Gastrocnemius medialis (tissue), 4 donors: ENCODE measurements at regions not wholly inside any gene's neighbourhood (a gene's known extent, or its start where the extent isn't known, plus 50 kb on each side); places are given as distances from the start of the nearest gene placed in this dataset.

Experiments used
- POLR2A ChIP-seq, 2 donors: fragments of 450-650 bp; IDR thresholded peaks; one replicate each; pipeline ENCODE4 v1.6.1; 2017; ENCODE audit warnings: antibody characterized with exemption in 2 of 2, mild to moderate bottlenecking in 2 of 2, moderate library complexity in 2 of 2
- TF ChIP-seq, protein P1 (sequence below), 5 experiments: fragments of 450-650 bp in 3 of 5; fragments of 200-600 bp in 2 of 5; sonication (generic) in 2 of 5; IDR thresholded peaks in 4 of 5; conservative IDR thresholded peaks in 1 of 5; 1 replicate in 4 of 5; 2 replicates in 1 of 5; pipeline ENCODE4 v1.5.1; 2016 to 2019; ENCODE audit warnings: antibody characterized with exemption in 5 of 5, mild to moderate bottlenecking in 3 of 5, moderate library complexity in 3 of 5

DNA sequence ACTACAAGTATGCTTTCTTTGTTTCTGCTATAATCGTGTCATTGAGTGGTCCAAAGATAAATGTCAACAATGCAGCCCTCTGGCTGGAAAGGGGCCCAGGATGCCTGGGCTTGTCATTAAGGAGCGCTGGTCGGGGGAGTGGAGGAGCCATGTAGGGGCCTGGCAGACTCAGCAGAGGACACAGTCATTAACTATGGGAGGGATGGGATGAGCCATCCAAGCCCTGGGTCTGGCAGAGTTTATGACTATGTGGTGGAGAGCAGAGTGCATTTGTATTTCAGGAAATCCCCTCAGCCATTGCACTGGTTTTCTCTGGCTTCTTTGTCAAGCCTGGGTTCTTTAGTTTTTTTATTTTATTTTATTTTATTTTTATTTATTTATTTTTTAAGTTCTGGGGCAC is 243.1 kb downstream of the C12orf75 start:
- TF ChIP-seq, protein P1, sequence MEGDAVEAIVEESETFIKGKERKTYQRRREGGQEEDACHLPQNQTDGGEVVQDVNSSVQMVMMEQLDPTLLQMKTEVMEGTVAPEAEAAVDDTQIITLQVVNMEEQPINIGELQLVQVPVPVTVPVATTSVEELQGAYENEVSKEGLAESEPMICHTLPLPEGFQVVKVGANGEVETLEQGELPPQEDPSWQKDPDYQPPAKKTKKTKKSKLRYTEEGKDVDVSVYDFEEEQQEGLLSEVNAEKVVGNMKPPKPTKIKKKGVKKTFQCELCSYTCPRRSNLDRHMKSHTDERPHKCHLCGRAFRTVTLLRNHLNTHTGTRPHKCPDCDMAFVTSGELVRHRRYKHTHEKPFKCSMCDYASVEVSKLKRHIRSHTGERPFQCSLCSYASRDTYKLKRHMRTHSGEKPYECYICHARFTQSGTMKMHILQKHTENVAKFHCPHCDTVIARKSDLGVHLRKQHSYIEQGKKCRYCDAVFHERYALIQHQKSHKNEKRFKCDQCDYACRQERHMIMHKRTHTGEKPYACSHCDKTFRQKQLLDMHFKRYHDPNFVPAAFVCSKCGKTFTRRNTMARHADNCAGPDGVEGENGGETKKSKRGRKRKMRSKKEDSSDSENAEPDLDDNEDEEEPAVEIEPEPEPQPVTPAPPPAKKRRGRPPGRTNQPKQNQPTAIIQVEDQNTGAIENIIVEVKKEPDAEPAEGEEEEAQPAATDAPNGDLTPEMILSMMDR (IDR thresholded peaks at IDR 0.05 in 4 of 5, conservative IDR thresholded peaks at IDR 0.05 in 1 of 5) = no peak
- no peak for TF ChIP-seq POLR2A (IDR thresholded peaks at IDR 0.05)
